Central memory CD4-positive, alpha-beta T cell (primary cell): ENCODE measurements at regions not wholly inside any gene's neighbourhood (a gene's known extent, or its start where the extent isn't known, plus 50 kb on each side); places are given as distances from the start of the nearest gene placed in this dataset.
"Not testable (repeated sequence)": the region's sequence is repeated elsewhere in the genome, so short reads cannot be mapped to it uniquely, and the experiment has no call there.

Source experiments
- DNase-seq: peaks from one replicate; pipeline ENCODE4 v3.0.0; 2022

DNA sequence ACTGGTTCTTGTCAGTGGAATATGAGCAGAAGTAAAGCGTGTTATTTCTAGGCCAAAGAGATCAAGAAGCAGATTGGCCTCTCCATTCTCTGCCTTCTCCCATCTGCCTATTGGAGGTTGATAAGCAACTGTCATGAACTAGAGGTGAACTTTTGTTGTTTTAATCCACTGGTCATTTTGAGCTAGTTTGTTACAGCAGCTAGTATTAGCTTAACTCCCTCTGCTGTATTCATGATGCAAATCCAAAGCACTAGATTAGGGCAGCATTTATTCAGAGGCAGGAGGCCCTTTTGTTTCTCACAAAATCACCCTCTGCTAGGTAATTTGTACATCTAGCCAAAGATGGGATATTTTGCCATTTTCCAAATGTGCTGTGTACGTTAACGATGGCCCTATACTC is 97.3 kb upstream of the DPT start:
- no peak for DNase-seq

DNA sequence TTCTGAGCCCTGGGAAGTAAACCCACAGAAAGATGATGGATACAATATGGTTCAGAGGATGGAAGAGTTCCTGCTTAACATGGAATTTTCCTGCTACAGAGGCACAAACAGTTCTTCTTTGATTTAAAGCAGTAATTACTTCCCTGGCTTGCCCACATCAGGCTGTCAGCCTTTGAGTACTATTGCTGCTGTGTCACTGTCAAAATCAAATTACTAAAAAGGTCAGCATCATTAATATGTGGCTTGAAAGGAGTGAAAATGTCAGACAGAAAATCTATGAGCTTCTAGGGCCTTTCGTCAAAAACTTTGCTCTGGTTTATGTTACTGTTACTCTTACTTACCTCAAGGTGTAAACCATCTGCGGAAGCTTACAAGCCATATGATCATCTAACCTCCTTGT is 98.6 kb upstream of the DPT start:
- no peak for DNase-seq

DNA sequence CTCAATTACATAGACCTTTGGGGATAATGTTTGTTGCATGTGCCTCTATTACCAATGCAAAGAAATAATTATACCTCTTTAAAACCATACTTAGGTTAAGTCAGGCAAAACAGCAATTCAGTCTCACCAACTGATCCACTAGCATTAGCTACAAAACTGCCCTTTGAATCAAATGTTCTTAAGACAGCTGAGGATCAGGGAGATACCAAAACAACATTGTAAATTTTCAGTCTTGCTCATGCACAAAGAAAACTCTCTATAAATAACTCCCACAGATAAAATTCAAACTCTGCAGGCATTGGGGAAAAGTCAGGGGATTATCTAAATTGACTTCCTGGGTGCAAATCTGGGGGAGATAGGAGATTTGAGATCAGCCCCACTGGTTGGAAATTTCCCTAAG is 100.9 kb upstream of the DPT start:
- no peak for DNase-seq

DNA sequence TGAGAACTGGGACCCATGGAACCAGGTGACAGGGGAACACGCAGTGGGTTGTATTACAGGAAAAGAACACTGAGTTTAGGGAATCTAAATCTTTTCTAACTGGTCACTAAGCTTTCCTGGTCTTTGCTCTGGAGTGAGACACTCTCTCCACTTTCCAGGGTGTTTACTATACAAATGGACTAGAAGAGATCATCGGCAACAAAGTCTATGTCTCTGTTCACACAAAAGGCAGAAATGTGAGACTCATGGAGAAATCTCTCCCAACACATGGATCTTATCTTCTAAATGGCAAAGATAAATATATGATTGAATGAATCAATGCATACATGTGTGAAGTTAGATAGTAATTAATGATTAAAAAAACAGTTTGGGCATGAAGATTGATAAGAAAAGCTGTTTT is 101.6 kb upstream of the DPT start:
- no peak for DNase-seq

DNA sequence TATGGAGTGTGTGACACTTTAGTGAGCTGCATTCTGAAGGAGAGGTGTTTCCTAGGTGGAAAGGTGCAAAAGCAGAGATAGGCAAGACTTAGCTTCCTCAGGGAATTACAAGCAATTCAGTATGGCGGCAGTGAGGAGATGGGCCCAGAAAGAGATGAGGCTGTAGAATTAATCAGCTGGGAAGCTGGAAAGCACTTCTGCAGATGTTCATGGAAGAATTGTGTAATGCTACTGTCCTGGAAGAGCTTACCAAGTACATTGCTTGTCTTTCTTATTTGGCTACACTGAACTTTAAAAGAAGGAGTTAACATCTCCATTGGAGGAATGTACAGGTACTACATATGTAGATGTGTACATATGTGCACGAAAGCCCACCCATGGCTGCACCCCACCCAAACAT is 103.7 kb upstream of the DPT start:
- no peak for DNase-seq

DNA sequence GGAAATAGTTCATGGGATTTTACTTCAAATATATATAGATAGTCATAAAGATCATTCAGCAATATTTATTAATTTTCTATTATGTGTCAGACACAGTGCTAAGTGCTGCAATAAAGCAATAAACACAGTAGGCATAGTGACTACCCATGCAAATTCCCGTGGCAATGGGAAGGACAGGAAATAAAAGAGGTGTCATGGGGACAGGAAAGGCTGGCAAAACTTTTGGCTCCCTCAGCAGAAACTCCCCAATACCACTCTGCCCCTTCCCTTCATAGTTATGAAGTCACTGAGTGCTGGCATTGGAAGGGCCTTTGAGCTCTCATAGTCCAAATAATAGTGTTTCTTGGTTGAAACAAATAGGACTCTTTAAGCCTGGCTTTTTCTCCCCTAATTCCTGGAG is 104.4 kb upstream of the DPT start:
- no peak for DNase-seq

DNA sequence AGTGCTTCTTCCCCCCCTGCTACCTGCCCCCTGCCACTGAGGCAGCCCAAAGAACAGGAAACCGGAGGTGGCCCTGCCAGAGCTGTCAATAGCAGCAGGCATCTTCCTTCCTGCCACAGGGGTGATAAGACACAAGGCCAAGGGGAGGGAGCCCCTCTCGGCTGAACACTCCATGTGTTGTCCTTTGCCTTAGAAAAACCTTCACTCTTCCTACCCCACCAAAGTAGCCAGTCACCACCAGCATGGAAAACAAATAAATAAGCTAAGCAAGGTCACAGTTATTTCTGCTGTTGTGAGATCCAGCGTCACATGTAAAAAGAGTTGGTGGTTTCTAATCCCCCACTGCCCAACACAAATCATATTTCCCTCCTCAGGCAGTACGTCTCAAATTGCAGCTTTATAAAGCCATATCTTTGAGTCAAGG is 104.8 kb upstream of the DPT start:
- DNase-seq = no peak

DNA sequence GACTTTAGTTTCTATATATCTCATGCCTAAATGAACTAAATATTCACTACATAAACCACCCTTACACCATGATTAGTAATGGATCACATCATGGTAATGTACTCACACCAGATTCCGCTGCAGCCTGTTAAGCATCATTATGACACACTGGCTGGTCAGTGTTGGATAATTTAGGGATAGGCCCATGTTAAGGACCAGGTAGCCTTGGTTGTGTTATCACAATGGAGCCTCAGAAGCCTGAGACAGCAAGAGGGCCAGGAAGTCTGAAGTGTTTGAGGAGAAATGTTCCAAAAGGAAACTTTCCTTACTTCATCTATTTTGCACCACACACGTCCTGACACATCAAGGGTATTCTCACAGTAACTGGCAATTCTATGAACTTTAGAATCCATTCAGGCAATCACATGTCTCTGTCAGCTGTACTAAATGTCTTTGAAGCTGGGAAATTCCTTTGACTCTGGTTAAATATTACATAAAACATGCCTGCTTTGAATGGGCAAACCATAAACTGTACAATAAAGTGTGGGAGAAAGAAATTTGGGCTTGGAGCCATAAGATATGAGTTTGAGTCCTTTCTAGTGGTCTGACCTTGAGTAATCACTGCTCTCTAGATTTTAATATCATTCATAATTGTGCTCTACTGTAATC is 105.3 kb upstream of the DPT start:
- no peak for DNase-seq

DNA sequence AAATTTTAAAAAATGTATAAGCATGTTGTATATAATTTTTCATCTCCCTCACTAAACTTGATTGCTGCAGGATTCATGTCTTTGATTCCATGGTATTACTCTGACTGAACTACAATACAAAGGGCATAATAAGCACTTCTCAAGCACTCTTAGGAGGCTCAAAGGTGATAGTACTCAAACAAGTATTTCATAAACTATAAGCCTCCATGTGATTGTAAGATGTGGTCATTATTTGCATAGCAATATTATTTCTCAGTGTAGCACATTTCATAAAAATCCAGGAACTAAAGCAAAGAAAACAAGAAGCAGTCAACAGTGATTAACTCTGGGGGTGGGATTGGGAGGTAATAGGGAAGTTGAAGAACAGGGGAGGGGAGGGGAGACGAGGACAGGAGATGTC is 106.2 kb upstream of the DPT start:
- DNase-seq = no peak

DNA sequence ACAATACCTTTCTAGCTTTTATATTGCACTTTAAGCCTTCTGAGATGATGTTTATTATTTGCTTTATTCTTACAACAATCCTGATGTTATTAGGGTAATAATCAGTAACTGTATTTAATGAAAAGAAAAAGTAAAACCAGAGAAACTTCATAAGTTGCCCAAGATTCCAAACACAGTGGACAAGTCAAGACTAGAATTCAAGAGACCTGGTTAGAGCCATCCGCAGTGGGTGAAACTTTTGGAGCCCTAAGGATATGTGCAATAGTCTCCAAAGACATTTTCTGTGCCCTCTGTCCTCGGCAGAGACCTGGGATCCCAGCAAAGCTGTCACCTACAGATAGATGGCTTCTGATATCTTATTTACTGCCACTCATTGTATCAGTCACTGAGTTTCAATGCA is 106.8 kb upstream of the DPT start:
- DNase-seq = no peak

DNA sequence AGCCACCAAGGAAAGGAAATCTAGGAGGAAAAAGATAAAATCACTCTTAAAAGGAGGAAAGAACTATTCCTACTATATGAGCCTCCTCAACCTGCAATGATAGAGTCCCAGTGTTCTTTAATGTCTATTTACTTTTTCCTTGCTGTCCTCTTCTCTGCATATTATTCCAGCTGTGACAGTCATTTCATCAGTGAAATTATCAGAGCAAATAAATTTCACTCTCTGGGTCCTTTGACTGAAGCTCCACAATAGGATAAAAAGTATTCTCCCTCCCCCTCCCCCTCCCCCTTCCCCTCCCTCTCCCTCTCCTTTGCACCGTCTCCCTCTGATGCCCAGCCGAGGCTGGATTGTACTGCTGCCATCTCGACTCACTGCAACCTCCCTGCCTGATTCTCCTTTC is 107.5 kb upstream of the DPT start:
- DNase-seq = no peak

DNA sequence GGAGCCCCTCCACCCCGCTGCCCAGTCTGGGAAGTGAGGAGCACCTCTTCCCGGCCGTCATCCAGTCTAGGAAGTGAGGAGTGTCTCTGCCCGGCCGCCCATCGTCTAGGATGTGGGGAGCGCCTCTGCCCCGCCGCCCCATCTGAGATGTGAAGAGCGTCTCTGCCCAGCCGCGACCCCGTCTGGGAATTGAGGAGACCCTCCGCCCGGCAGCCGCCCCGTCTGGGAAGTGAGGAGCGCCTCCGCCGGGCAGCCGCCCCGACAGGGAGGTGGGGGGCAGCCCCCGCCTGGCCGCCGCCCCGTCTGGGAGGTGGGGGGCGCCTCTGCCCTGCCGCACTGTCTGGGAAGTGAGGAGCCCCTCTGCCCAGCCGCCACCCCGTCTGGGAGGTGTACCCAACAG is 108.2 kb upstream of the DPT start:
- DNase-seq = not testable (repeated sequence)

DNA sequence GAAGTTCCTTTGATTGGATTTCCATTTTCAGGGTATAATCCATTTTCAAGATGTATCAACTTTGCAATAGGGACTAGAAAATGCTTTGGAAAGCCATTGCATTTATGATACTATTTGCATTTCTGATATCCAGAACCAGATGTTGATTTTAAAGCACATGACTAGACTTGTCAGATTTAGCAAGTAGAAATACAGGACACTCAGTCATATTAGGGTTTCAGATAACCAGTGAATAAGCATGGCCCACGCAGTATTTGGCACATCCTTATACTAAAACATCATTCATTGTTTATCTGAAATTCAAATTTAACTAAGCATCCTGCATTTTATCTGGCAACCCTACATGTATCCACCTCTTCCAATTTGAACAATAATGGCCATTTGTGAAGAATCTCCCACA is 113.3 kb upstream of the DPT start:
- DNase-seq = no peak

DNA sequence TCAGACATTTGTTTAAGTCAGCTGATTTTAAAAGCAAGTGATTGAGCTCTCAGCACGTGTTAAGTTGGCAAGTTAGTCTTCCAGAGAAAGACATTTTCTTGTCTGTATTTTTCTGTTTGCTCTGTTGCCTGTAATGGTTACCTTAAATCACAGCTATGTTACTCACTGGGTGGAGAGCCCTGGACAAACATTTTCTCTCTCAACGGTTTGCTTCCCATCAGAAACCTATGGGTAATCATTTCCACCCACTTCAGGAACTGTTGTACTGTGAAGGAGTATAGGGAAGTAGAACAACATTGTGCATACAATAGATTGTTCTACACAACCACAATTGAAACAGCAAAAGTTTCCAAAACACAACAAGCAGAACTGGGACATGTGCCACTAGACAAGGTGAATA is 113.9 kb upstream of the DPT start:
- DNase-seq = no peak

DNA sequence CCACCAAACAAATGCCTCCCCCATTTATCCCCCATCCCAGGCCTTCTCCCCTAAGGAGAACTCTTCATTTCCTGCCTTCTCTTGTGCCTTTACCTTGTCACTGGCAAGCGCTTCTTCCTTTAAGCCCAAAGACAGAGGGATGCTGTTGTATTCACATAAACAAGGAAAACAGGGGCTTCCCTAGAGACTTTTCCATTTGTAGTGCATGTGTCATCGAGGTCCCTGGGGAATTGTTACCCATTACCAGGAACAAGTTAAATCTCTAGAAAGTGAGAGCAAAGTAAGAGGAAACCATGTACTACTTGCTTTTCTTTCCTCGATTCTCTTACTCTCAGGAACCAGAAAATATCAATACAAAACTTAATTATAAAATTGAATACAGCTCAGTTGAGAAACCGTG is 114.4 kb upstream of the DPT start:
- no peak for DNase-seq

DNA sequence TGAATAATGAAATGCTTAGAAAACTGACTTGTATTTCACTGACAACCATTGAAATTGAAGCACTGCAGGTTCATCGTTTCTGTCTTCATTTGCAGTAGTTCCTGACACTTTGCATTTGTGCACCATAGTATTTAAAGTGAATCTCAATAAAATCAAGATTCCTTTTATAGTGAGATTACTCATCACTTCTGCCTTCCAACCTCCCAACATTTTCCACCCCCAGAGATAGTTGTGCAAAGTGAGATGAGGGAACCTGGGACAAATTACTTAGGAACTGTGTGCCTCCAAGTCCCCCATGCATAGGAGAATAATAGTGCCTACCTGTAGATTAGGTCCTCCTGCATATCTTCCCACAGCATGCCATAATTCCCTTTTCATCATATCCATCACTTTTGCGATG is 114.9 kb upstream of the DPT start:
- DNase-seq = no peak

DNA sequence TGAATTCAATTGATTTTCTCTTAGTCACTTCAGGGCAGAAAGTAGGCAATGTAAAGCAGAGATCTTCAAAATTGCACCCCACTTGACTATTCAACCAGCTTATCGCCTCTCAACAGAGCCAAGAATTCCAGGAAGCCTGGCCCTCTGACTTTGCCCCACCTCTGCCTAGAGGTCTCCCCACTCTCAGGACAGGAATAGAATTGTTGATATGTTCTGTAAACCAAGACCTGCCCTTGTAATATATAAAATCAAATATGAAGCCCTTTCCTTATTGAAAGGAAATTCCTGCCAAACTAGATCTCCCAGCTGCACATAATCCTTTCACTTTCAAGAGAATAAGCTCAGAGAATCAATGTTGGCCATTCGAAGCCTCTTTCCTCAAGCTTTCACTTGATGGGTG is 116.1 kb upstream of the DPT start:
- no peak for DNase-seq

DNA sequence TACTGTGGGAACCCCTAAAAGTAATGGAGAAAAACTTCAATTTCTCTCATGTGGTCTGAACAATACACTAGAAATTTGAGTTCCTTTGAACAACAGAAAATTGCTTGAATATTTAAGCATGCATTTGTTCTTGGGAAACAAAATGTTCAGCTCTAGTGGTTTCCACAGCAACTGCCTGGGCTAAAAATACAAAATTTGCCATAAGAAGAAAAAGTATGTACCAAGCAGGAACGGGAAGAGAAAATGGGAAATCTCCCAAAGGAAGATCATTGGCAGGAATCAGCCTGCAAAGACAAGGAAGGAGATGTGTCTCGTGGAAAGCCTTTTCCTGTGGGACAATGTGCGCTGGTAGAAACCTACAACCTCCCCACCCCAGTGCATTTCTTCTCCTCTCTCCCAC is 119.0 kb upstream of the DPT start:
- DNase-seq = no peak

DNA sequence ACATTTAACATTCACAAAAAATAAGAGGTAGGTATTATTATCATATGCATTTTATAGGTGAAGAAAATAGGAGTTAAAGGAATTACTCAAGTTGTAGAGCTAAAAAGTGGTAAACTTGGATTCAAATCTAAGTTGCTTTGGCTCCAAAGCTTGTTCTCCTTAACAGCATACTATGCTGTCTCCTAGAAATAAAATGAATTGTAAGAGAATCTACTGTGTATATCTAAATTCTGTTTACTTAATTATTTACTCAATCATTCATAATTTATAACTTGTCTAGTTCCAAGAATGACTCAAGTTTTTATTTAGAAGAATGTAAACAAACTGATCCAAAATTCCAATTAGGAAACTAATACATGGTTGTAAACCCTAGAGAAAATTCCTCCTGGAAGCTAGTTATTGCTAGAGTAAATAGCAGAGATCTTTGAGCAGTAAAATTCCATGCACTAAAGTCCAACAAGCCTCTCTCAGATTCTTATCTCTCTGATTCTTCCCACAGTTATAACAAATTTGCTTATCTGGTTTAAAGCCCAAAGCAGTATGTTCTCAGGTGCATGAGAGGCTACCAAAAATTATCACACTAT is 132.5 kb upstream of the DPT start:
- no peak for DNase-seq

DNA sequence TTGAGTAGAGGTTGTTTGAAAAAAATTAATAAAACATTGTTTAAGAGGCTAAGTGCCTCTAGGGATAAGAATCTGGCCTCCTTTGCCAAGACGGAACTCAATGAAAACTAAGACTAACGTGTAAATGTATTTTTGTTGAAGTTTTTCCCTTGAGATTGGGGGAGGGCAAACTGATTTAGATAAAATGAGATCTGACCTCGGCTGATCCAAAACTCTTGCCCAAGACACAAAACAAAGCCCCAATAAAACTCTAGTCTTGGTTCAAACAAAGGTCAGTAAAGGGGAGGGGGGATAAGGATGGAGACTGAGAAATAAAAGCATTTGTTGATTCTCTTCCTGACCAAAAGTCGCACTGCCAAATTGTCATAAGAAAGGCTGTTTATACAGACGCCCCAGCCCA is 134.8 kb upstream of the DPT start:
- DNase-seq = no peak

DNA sequence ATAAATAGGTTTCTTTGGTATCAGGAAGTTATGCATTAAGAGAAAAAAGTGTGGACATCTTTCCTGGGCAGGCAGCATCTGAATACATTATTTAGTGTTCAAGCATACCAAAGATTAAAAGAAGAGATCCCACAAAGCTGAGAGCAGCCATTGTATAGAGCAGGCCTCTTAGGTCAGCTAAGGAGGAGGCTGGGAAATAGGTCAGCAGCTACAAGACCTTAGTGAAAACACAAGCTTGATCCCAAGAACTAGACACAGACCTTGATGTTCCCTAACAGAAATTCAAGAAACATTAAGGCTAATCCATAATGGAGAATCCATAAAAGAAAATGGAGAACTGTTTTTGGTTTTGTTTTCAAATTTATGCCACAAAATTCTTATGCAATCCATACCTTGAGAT is 135.3 kb upstream of the DPT start:
- DNase-seq = no peak

DNA sequence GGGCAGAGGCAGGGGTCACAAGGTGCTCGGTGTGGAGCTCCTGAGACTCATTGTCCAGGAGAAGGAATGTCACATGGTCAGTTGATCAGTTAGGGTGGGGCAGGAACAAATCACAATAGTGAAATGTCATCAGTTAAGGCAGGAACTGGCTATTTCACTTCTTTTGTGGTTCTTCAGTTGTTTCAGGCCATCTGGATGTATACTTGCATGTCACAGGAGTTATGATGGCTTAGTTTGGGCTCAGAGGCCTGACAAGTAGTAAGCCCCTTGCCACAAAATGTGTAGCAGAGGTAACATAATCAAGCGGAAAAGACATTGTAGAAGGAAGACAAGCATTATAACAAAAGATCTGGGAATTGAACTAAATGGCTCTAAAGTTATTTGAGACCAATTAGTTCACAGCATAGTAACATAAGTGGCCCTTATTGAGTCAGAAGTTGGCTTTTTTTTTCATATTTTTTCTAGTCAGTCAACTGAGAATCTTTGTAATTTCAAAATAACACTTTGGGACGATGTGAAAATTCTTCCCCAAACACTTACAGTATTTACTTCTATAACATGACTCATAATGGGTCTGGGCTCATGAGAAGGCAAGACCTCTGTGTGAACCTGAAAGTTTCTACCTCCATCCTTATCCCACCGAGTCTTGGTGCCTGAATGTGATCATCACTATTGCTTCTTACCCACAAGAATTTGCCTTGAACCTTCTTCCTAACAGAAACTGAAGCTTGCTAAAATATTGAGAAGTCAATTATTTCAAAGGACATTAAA is 137.0 kb upstream of the DPT start:
- DNase-seq = no peak

DNA sequence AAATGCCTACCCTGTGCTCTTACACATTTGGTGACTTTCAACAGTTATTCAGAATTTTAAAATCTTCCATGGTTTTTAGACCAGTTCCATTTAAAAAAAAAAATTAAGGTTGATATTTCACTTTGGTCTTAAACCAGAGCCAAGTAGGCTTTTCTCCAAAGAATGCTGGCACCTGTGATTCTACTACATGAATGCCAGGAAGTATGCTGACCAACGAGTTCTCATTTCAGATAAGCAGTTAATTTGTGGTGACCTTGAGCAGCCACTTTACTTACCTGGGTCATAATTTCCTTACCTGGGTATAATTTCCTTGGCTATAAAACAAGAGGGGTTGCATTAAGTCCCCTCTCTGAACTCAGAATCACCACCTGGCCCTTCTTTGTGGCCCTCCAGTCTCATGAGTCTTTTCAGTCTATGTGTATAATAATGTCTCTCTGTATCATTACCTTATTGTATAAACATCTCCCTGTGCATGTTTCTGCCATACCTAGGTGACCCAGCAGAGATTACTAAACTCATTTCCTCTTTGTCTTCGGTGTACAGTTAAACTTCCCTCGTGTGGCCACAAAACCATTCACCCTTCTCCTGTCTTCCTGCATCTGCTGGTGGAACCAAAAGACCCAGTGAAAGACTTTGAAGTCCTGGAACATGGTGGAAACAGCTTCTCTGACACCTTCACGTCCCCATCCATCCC is 139.1 kb upstream of the DPT start:
- DNase-seq = no peak

DNA sequence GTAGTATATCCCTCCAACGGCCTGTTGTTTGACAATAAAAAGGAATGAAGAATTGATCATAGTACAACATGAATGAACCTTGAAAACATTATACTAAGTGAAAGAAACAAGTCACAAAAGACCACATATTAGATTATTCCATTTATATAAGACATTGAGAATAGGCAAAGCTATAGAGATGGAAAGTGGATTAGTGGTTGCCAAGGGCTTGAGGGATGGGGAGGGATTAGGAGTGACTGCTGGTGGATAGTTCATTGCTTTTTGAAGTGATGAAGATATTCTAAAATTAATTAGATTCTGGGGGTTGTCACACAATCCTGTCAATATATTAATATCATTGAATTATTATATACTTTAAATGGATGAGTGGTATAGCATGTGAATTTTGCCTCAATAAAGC is 142.5 kb upstream of the DPT start:
- DNase-seq = no peak
